ENCODE measurements at regions not wholly inside any gene's neighbourhood (a gene's known extent, or its start where the extent isn't known, plus 50 kb on each side); places are given as distances from the start of the nearest gene placed in this dataset.

- TF ChIP-seq, protein P1, sequence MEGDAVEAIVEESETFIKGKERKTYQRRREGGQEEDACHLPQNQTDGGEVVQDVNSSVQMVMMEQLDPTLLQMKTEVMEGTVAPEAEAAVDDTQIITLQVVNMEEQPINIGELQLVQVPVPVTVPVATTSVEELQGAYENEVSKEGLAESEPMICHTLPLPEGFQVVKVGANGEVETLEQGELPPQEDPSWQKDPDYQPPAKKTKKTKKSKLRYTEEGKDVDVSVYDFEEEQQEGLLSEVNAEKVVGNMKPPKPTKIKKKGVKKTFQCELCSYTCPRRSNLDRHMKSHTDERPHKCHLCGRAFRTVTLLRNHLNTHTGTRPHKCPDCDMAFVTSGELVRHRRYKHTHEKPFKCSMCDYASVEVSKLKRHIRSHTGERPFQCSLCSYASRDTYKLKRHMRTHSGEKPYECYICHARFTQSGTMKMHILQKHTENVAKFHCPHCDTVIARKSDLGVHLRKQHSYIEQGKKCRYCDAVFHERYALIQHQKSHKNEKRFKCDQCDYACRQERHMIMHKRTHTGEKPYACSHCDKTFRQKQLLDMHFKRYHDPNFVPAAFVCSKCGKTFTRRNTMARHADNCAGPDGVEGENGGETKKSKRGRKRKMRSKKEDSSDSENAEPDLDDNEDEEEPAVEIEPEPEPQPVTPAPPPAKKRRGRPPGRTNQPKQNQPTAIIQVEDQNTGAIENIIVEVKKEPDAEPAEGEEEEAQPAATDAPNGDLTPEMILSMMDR (IDR thresholded peaks at IDR 0.05), result no peak
- TF ChIP-seq EP300 (IDR thresholded peaks at IDR 0.05), result no peak
These were observed 322.5 kb upstream of the IRX4 start for GRCh38 chr5:2205185-2205585.
